CD14-positive monocyte (primary cell): ENCODE measurements at regions not wholly inside any gene's neighbourhood (a gene's known extent, or its start where the extent isn't known, plus 50 kb on each side); places are given as distances from the start of the nearest gene placed in this dataset.

ENCODE experiments used
- DNase-seq, 3 donors: peaks; one replicate each; pipeline ENCODE4 v3.0.0-alpha.2; 2011 to 2022
- H2AFZ ChIP-seq: 2 replicates; pipeline ENCODE4 v1.6.0; 2012; ENCODE audit warnings: mild to moderate bottlenecking, low read depth, low read length, inconsistent platforms; ENCODE audit not compliant: insufficient read depth, poor library complexity, severe bottlenecking
- H3K27ac ChIP-seq, 2 donors: 1 replicate in 1 of 2; 2 replicates in 1 of 2; pipeline ENCODE4 v1.5.1; 2012 to 2013; ENCODE audit warnings: low read length in 2 of 2, control low read depth in 1 of 2, inconsistent platforms in 1 of 2, low read depth in 1 of 2, mild to moderate bottlenecking in 1 of 2
- H3K27me3 ChIP-seq, 2 donors: one replicate each; pipeline versions ENCODE4 v1.6.0 to v1.6.1; 2011 to 2013; ENCODE audit warnings: low read length in 2 of 2; ENCODE audit not compliant: control insufficient read depth in 2 of 2, insufficient read depth in 2 of 2
- H3K36me3 ChIP-seq, 2 donors: replicated peaks in 1 of 2; 1 replicate in 1 of 2; 2 replicates in 1 of 2; pipeline versions ENCODE4 v1.5.1 to v1.6.1; 2012 to 2013; ENCODE audit warnings: low read length in 2 of 2, control low read depth in 1 of 2, inconsistent platforms in 1 of 2, mild to moderate bottlenecking in 1 of 2; ENCODE audit not compliant: insufficient read depth in 2 of 2, control insufficient read depth in 1 of 2
- H3K4me1 ChIP-seq, 2 donors: 1 replicate in 1 of 2; 2 replicates in 1 of 2; pipeline versions ENCODE4 v1.5.1 to v1.6.1; 2012 to 2013; ENCODE audit warnings: low read length in 2 of 2, control low read depth in 1 of 2, inconsistent platforms in 1 of 2, mild to moderate bottlenecking in 1 of 2, moderate library complexity in 1 of 2; ENCODE audit not compliant: insufficient read depth in 2 of 2, control insufficient read depth in 1 of 2
- H3K4me2 ChIP-seq: replicated peaks from 2 replicates; pipeline ENCODE3; 2012; ENCODE audit warnings: low read length, moderate library complexity, mild to moderate bottlenecking; ENCODE audit not compliant: poor library complexity, severe bottlenecking; ENCODE audit errors: extremely low read depth
- H3K4me3 ChIP-seq, 3 experiments: fragments of 200-600 bp in 1 of 3; sonication (generic) in 1 of 3; replicated peaks in 1 of 3; 1 replicate in 2 of 3; 2 replicates in 1 of 3; pipeline ENCODE4 v1.5.1; 2011 to 2013; ENCODE audit warnings: low read length in 3 of 3, mild to moderate bottlenecking in 3 of 3, control low read depth in 2 of 3, low read depth in 2 of 3, inconsistent platforms in 1 of 3, moderate library complexity in 1 of 3
- H3K79me2 ChIP-seq: 2 replicates; pipeline ENCODE4 v1.6.0; 2012; ENCODE audit warnings: mild to moderate bottlenecking, control low read depth, inconsistent platforms, low read length, moderate library complexity; ENCODE audit not compliant: insufficient read depth
- H3K9ac ChIP-seq: 2 replicates; pipeline ENCODE4 v1.6.0; 2017; ENCODE audit warnings: low read length, mild to moderate bottlenecking; ENCODE audit not compliant: insufficient read depth, poor library complexity, severe bottlenecking
- H3K9me3 ChIP-seq, 2 donors: replicated peaks in 1 of 2; 1 replicate in 1 of 2; 2 replicates in 1 of 2; pipeline versions ENCODE4 v1.5.1 to v1.6.1; 2012 to 2013; ENCODE audit warnings: low read length in 2 of 2, control low read depth in 1 of 2; ENCODE audit not compliant: control insufficient read depth in 1 of 2, insufficient read depth in 1 of 2
- H4K20me1 ChIP-seq: 2 replicates; pipeline ENCODE4 v1.6.0; 2012; ENCODE audit warnings: mild to moderate bottlenecking, low read length, control low read depth, moderate library complexity; ENCODE audit not compliant: insufficient read depth
- H3K27ac Mint-ChIP-seq, 7 donors: one replicate each; pipeline ENCODE4 v1.8.0; 2020; ENCODE audit warnings: mild to moderate bottlenecking in 7 of 7, mixed read lengths in 7 of 7, moderate library complexity in 6 of 7, inconsistent platforms in 2 of 7
- H3K27me3 Mint-ChIP-seq, 3 donors: one replicate each; pipeline ENCODE4 v1.8.0; 2021 to 2022; ENCODE audit warnings: low read depth in 3 of 3, mild to moderate bottlenecking in 3 of 3, mixed read lengths in 3 of 3, moderate library complexity in 3 of 3, inconsistent platforms in 1 of 3
- H3K36me3 Mint-ChIP-seq, 2 donors: one replicate each; pipeline ENCODE4 v1.8.0; 2020; ENCODE audit warnings: mixed read lengths in 2 of 2, inconsistent platforms in 1 of 2, mild to moderate bottlenecking in 1 of 2
- H3K4me1 Mint-ChIP-seq: one replicate; pipeline ENCODE4 v1.8.0; 2020; ENCODE audit warnings: mild to moderate bottlenecking, mixed read lengths
- H3K4me3 Mint-ChIP-seq, 2 donors: one replicate each; pipeline ENCODE4 v1.8.0; 2020; ENCODE audit warnings: mild to moderate bottlenecking in 2 of 2, mixed read lengths in 2 of 2, moderate library complexity in 1 of 2
- H3K9me3 Mint-ChIP-seq, 7 donors: one replicate each; pipeline ENCODE4 v1.8.0; 2020 to 2022; ENCODE audit warnings: mixed read lengths in 7 of 7, mild to moderate bottlenecking in 6 of 7, moderate library complexity in 6 of 7, inconsistent platforms in 2 of 7
- WGBS: methylation state at CpG from one replicate; pipeline ENCODE4 v1.1.5; 2013; ENCODE audit warnings: missing lambda C conversion rate; ENCODE audit not compliant: insufficient coverage; 5-methylcytosine and 5-hydroxymethylcytosine counted together
- intact Hi-C, 2 donors: fragments of 100-400 bp; cut with micrococcal nuclease; formaldehyde crosslinking; loops; one replicate each; pipeline versions ENCODE4 v1.15.0 to v1.15.1; 2023
- TF ChIP-seq, protein P1 (sequence below): fragments of 200-600 bp; IDR thresholded peaks from one replicate; pipeline ENCODE4 v1.8.0; 2022; ENCODE audit warnings: antibody characterized with exemption, mild to moderate bottlenecking

DNA sequence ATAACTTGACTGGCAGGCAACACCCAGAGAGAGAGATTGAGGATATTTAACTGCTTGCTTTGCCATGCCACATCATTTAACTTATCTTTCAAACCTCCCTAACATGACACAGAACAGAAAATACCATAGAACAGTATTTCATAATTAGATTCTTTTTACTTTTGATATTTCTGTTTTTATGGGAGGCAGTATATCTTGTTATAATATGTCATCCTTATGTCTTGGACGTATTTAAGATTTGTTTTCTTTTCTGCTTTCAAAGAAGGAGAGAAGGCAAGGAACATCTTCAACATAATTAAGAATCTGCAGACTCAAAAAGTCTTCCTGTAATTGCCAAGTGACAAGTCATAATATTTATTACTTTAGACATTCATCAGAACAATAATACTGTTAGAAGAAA, 1283.7 kb downstream of the GRIK2 start:
- intact Hi-C loops, result no loop called here
- H3K4me3 ChIP-seq, result no peak overlapping the region
- H3K27ac Mint-ChIP-seq, result no peak overlapping the region
- no peaks in the 10 kb centered on the region for H3K27me3 ChIP-seq
- no peak overlapping the region for H3K27ac ChIP-seq
- H3K4me1 Mint-ChIP-seq, result no peaks in the 10 kb centered on the region
- no peak overlapping the region for H2AFZ ChIP-seq
- no peak overlapping the region for H3K4me3 Mint-ChIP-seq
- no CpG with 5 or more reads among the region's 1 CpG for WGBS
- no peaks in the 10 kb centered on the region for H3K79me2 ChIP-seq
- TF ChIP-seq, protein P1, sequence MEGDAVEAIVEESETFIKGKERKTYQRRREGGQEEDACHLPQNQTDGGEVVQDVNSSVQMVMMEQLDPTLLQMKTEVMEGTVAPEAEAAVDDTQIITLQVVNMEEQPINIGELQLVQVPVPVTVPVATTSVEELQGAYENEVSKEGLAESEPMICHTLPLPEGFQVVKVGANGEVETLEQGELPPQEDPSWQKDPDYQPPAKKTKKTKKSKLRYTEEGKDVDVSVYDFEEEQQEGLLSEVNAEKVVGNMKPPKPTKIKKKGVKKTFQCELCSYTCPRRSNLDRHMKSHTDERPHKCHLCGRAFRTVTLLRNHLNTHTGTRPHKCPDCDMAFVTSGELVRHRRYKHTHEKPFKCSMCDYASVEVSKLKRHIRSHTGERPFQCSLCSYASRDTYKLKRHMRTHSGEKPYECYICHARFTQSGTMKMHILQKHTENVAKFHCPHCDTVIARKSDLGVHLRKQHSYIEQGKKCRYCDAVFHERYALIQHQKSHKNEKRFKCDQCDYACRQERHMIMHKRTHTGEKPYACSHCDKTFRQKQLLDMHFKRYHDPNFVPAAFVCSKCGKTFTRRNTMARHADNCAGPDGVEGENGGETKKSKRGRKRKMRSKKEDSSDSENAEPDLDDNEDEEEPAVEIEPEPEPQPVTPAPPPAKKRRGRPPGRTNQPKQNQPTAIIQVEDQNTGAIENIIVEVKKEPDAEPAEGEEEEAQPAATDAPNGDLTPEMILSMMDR, result no peak
- H3K36me3 Mint-ChIP-seq, result no peaks in the 10 kb centered on the region
- no peaks in the 10 kb centered on the region for H3K9me3 Mint-ChIP-seq
- no peak overlapping the region for H3K4me2 ChIP-seq
- H4K20me1 ChIP-seq, result no peaks in the 10 kb centered on the region
- DNase-seq, result no peak
- H3K27me3 Mint-ChIP-seq, result no peaks in the 10 kb centered on the region
- no peaks in the 10 kb centered on the region for H3K4me1 ChIP-seq
- no peaks in the 10 kb centered on the region for H3K36me3 ChIP-seq
- no peaks in the 10 kb centered on the region for H3K9me3 ChIP-seq
- no peak overlapping the region for H3K9ac ChIP-seq

DNA sequence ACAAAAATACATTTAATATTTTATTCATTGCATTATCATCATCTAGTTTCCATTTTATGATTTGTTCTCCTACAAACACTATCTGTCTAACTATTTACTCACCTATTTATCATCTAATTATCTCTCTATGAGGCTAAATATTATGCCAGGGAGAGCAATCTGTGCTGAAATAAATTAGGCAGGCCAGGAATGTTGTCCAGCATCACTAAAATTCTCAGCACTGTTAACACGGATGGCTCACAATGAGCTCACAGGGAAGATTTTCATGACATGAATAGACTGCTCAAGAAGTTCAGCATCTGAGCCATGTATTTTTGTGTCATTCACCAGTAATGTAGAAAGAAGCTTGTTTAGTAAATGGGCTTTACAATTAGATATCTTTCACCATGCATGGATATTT, 1277.2 kb downstream of the GRIK2 start:
- TF ChIP-seq, protein P1, result no peak
- Mint-ChIP-seq H3K36me3 (no peaks in the 10 kb centered on the region), H3K27ac (no peak overlapping the region), H3K27me3 (no peaks in the 10 kb centered on the region), H3K4me3 (no peak overlapping the region), H3K9me3 (no peaks in the 10 kb centered on the region), H3K4me1 (no peaks in the 10 kb centered on the region)
- H3K27me3 ChIP-seq, result no peaks in the 10 kb centered on the region
- H2AFZ ChIP-seq, result no peak overlapping the region
- DNase-seq, result no peak
- 83% methylated on average over 1 of the region's 1 CpG for WGBS
- no peak overlapping the region for H3K4me3 ChIP-seq
- intact Hi-C loops, result no loop called here
- no peak overlapping the region for H3K4me2 ChIP-seq
- H3K9me3 ChIP-seq, result no peaks in the 10 kb centered on the region
- no peaks in the 10 kb centered on the region for H3K36me3 ChIP-seq
- H3K4me1 ChIP-seq, result no peaks in the 10 kb centered on the region
- no peak overlapping the region for H3K27ac ChIP-seq
- H4K20me1 ChIP-seq, result no peaks in the 10 kb centered on the region
- H3K9ac ChIP-seq, result no peak overlapping the region
- no peaks in the 10 kb centered on the region for H3K79me2 ChIP-seq
